ENCODE measurements at regions not wholly inside any gene's neighbourhood (a gene's known extent, or its start where the extent isn't known, plus 50 kb on each side); places are given as distances from the start of the nearest gene placed in this dataset.
"Not testable (repeated sequence)": the region's sequence is repeated elsewhere in the genome, so short reads cannot be mapped to it uniquely, and the experiment has no call there.

DNA sequence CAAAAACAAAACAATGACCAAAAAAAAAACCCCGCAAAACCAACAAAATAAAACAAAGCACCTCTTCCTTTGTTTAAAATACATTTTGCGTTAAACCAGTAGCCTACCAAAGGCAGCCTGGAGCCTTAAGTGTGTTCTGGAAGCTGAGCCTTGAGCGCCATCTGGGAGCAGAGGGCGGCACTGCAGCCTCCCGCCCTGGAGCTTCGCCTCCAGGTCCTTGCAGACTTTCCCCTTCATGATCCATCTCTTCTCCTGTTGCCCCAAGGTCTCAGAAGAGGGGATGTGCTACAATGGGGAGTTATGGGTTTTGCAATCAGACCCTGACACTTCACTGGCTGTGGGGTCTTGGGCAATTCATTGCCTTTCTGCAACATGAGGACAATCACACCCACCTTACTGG is 204.9 kb downstream of the NPIPA8 start:
- not testable (repeated sequence) for H3K4me3 ChIP-seq (ENCODE audit: low read depth, low read length); DNase-seq (ENCODE audit: low read depth); H3K36me3 ChIP-seq (ENCODE audit: control insufficient read depth, insufficient read depth, low read length); H3K27me3 ChIP-seq (ENCODE audit: control insufficient read depth, insufficient read depth, low read length)
- TF ChIP-seq CTCF (IDR thresholded peaks at IDR 0.05; ENCODE audit: insufficient read depth, low read length, poor library complexity, severe bottlenecking) = peak; percentile 16

GRCh38 chr16:18130478-18131120 is 205.9 kb downstream of the NPIPA8 start:
- H3K36me3 ChIP-seq (ENCODE audit: control insufficient read depth, insufficient read depth, low read length); DNase-seq (ENCODE audit: low read depth); H3K27me3 ChIP-seq (ENCODE audit: control insufficient read depth, insufficient read depth, low read length); H3K4me3 ChIP-seq (ENCODE audit: low read depth, low read length): not testable (repeated sequence)

DNA sequence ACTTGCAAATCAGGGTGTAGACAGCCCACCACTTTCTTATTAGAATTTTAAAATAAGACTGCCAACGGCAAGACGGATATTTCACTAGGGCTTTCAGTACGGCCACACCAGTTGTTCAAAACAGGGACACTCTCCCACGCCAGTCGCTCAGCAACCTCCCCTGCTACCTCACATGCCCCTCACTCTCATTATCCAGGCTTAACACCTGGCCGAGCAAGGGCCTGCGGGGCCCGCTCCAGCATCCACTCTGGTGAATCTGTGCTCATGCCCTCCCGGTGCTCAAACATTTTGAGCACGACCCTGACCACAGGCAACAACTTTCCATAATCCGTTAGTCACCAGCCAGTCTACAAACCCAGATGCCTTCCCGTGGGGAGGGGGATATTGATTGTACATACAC is 209.5 kb downstream of the NPIPA8 start:
- DNase-seq (ENCODE audit: low read depth); H3K36me3 ChIP-seq (ENCODE audit: control insufficient read depth, insufficient read depth, low read length); H3K27me3 ChIP-seq (ENCODE audit: control insufficient read depth, insufficient read depth, low read length); H3K4me3 ChIP-seq (ENCODE audit: low read depth, low read length): not testable (repeated sequence)

- not testable (repeated sequence) for H3K36me3 ChIP-seq (ENCODE audit: control insufficient read depth, insufficient read depth, low read length); DNase-seq (ENCODE audit: low read depth); H3K27me3 ChIP-seq (ENCODE audit: control insufficient read depth, insufficient read depth, low read length); H3K4me3 ChIP-seq (ENCODE audit: low read depth, low read length)
Measured at GRCh38 chr16:18119092-18119491, 217.4 kb downstream of the NPIPA8 start.

GRCh38 chr16:18118684-18119083 is 217.9 kb downstream of the NPIPA8 start:
- H3K4me3 ChIP-seq (ENCODE audit: low read depth, low read length); DNase-seq (ENCODE audit: low read depth); H3K27me3 ChIP-seq (ENCODE audit: control insufficient read depth, insufficient read depth, low read length); H3K36me3 ChIP-seq (ENCODE audit: control insufficient read depth, insufficient read depth, low read length): not testable (repeated sequence)

GRCh38 chr16:18118071-18118470 is 218.5 kb downstream of the NPIPA8 start:
- not testable (repeated sequence) for DNase-seq (ENCODE audit: low read depth); H3K27me3 ChIP-seq (ENCODE audit: control insufficient read depth, insufficient read depth, low read length); H3K4me3 ChIP-seq (ENCODE audit: low read depth, low read length); H3K36me3 ChIP-seq (ENCODE audit: control insufficient read depth, insufficient read depth, low read length)

- not testable (repeated sequence) for H3K4me3 ChIP-seq (ENCODE audit: low read depth, low read length); DNase-seq (ENCODE audit: low read depth); H3K27me3 ChIP-seq (ENCODE audit: control insufficient read depth, insufficient read depth, low read length); H3K36me3 ChIP-seq (ENCODE audit: control insufficient read depth, insufficient read depth, low read length)
Measured at GRCh38 chr16:18104412-18104811, 232.1 kb downstream of the NPIPA8 start.

GRCh38 chr16:18101077-18101476 is 235.5 kb downstream of the NPIPA8 start:
- H3K4me3 ChIP-seq (ENCODE audit: low read depth, low read length); DNase-seq (ENCODE audit: low read depth); H3K36me3 ChIP-seq (ENCODE audit: control insufficient read depth, insufficient read depth, low read length); H3K27me3 ChIP-seq (ENCODE audit: control insufficient read depth, insufficient read depth, low read length): not testable (repeated sequence)

GRCh38 chr16:18092605-18093004 is 243.9 kb downstream of the NPIPA8 start:
- not testable (repeated sequence) for H3K4me3 ChIP-seq (ENCODE audit: low read depth, low read length); DNase-seq (ENCODE audit: low read depth); H3K36me3 ChIP-seq (ENCODE audit: control insufficient read depth, insufficient read depth, low read length); H3K27me3 ChIP-seq (ENCODE audit: control insufficient read depth, insufficient read depth, low read length)

DNA sequence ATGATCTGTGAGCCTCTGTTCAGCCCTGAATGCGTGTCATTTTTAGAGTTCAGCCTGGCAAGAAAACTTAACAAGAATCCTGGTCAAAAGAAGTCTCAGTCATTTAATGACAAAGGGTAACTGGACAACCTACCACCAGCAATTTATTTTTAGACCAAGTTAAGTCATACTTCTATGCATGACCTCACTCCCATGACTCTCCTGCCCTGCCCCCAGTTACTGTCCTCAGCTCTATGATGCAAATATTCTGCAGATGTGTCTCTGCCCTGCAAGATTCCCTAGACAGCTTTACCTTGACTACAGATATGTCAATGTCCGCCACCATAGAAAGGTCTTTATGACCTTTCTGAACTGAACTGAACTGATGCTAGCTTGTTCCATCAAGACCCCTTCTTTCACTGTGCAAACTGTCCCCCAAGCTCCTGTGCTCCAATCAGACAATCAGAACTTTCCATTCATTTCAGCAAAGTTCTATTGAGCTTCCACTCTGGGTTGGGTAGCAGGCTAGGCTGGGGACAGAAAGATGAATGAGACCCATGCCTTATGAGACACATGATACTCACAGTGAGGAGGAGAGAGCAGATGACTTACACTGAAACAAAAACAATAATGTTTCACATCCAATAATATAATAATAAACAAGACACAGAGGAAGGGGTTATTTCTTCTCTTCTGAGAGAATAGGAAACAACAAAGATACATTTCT is 255.7 kb downstream of the NPIPA8 start:
- DNase-seq (ENCODE audit: low read depth); H3K4me3 ChIP-seq (ENCODE audit: low read depth, low read length); H3K27me3 ChIP-seq (ENCODE audit: control insufficient read depth, insufficient read depth, low read length); H3K36me3 ChIP-seq (ENCODE audit: control insufficient read depth, insufficient read depth, low read length): not testable (repeated sequence)

- not testable (repeated sequence) for DNase-seq (ENCODE audit: low read depth); H3K27me3 ChIP-seq (ENCODE audit: control insufficient read depth, insufficient read depth, low read length); H3K36me3 ChIP-seq (ENCODE audit: control insufficient read depth, insufficient read depth, low read length); H3K4me3 ChIP-seq (ENCODE audit: low read depth, low read length)
Measured at GRCh38 chr16:18077910-18078309, 258.6 kb downstream of the NPIPA8 start.
